Naive thymus-derived CD4-positive, alpha-beta T cell (primary cell): ENCODE measurements at regions not wholly inside any gene's neighbourhood (a gene's known extent, or its start where the extent isn't known, plus 50 kb on each side); places are given as distances from the start of the nearest gene placed in this dataset.
"Not testable (repeated sequence)": the region's sequence is repeated elsewhere in the genome, so short reads cannot be mapped to it uniquely, and the experiment has no call there.

Source experiments
- ATAC-seq: fragments of 150-1000 bp; cut with Tn5 transposase; 2 replicates; pipeline ENCODE4 v1.10.0; 2021; ENCODE audit warnings: mild to moderate bottlenecking, moderate library complexity
- CTCF ChIA-PET: fragments of 350-600 bp; sonication (Branson Sonifier 250); formaldehyde crosslinking; loops from one replicate; lab custom pipeline; 2021; ENCODE audit warnings: antibody characterized with exemption; lab: Charles Lee
- POLR2A ChIA-PET: fragments of 350-600 bp; sonication (Branson Sonifier 250); formaldehyde crosslinking; loops from one replicate; lab custom pipeline; 2021; ENCODE audit warnings: antibody characterized with exemption, inconsistent platforms; lab: Charles Lee
- DNase-seq, 9 donors: peaks; one replicate each; pipeline versions ENCODE4 v3.0.0 to v3.0.0-alpha.2; 2020 to 2022; ENCODE audit warnings: mixed read lengths in 1 of 9
- H3K27ac ChIP-seq: one replicate; pipeline ENCODE4 v1.7.0; 2013; ENCODE audit warnings: mild to moderate bottlenecking, low read depth, low read length, moderate library complexity
- H3K27me3 ChIP-seq, 2 donors: one replicate each; pipeline ENCODE4 v1.7.0; 2013; ENCODE audit warnings: low read length in 2 of 2, mild to moderate bottlenecking in 2 of 2, moderate library complexity in 2 of 2; ENCODE audit not compliant: control insufficient read depth in 2 of 2, insufficient read depth in 2 of 2
- H3K36me3 ChIP-seq, 3 experiments: 1 replicate in 2 of 3; 2 replicates in 1 of 3; pipeline ENCODE4 v1.7.0; 2013; ENCODE audit warnings: low read length in 3 of 3, mild to moderate bottlenecking in 3 of 3, moderate library complexity in 1 of 3; ENCODE audit not compliant: insufficient read depth in 3 of 3, control insufficient read depth in 2 of 3
- H3K4me1 ChIP-seq, 2 donors: one replicate each; pipeline ENCODE4 v1.7.0; 2013; ENCODE audit warnings: low read length in 2 of 2, mild to moderate bottlenecking in 2 of 2, moderate library complexity in 1 of 2; ENCODE audit not compliant: control insufficient read depth in 2 of 2, insufficient read depth in 2 of 2
- H3K4me3 ChIP-seq: 2 replicates; pipeline ENCODE4 v1.7.0; 2013; ENCODE audit warnings: mild to moderate bottlenecking, low read length
- H3K9me3 ChIP-seq, 3 experiments: 1 replicate in 2 of 3; 2 replicates in 1 of 3; pipeline ENCODE4 v1.7.0; 2013; ENCODE audit warnings: low read length in 3 of 3; ENCODE audit not compliant: control insufficient read depth in 2 of 3
- H3K27ac Mint-ChIP-seq, 9 donors: one replicate each; pipeline ENCODE4 v1.8.0; 2020 to 2022; ENCODE audit warnings: mixed read lengths in 9 of 9, mild to moderate bottlenecking in 8 of 9, moderate library complexity in 5 of 9, inconsistent platforms in 2 of 9
- H3K27me3 Mint-ChIP-seq, 5 donors: one replicate each; pipeline ENCODE4 v1.8.0; 2021 to 2022; ENCODE audit warnings: mixed read lengths in 5 of 5, mild to moderate bottlenecking in 1 of 5
- H3K36me3 Mint-ChIP-seq, 5 donors: one replicate each; pipeline ENCODE4 v1.8.0; 2020 to 2022; ENCODE audit warnings: mixed read lengths in 5 of 5, mild to moderate bottlenecking in 3 of 5, inconsistent platforms in 1 of 5
- H3K4me1 Mint-ChIP-seq, 7 donors: one replicate each; pipeline ENCODE4 v1.8.0; 2020 to 2022; ENCODE audit warnings: mixed read lengths in 7 of 7, mild to moderate bottlenecking in 3 of 7, inconsistent platforms in 1 of 7
- H3K4me3 Mint-ChIP-seq, 10 donors: one replicate each; pipeline ENCODE4 v1.8.0; 2020 to 2022; ENCODE audit warnings: mild to moderate bottlenecking in 10 of 10, mixed read lengths in 10 of 10, moderate library complexity in 6 of 10, inconsistent platforms in 2 of 10
- H3K9me3 Mint-ChIP-seq, 11 donors: one replicate each; pipeline ENCODE4 v1.8.0; 2020 to 2022; ENCODE audit warnings: mixed read lengths in 11 of 11, mild to moderate bottlenecking in 4 of 11, inconsistent platforms in 1 of 11, moderate library complexity in 1 of 11
- intact Hi-C, 2 donors: fragments of 100-400 bp; cut with micrococcal nuclease; formaldehyde crosslinking; loops; one replicate each; pipeline ENCODE4 v1.15.1; 2023

DNA sequence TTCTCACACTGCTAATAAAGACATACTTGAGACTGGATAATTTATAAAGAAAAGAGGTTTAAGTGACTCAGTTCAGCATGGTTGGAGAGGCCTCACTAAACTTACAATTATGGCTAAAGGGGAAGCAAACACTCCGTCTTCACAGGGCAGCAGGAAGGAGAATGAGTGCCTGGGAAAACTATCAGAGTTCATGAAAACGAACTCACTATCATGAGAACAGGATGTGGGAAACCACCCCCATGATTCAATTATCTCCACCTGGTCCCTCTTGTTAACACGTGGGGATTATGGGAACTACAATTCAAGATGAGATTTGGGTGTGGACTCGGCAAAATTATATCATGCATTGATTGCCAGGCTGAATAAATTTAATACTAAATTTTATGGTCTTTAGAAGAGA is 592.7 kb downstream of the GRXCR1 start:
- intact Hi-C loops, result no loop called here
- H3K9me3 ChIP-seq, result no peaks in the 10 kb centered on the region
- H3K4me1 ChIP-seq, result no peaks in the 10 kb centered on the region
- ChIA-PET POLR2A (no interaction called here), CTCF (no interaction called here)
- Mint-ChIP-seq H3K4me1 (no peaks in the 10 kb centered on the region), H3K27me3 (no peaks in the 10 kb centered on the region), H3K9me3 (peaks cover 0 to 27% (median 7%) of the 10 kb centered on the region in 11 donors), H3K36me3 (no peaks in the 10 kb centered on the region), H3K4me3 (no peak overlapping the region), H3K27ac (no peak overlapping the region)
- no peak overlapping the region for H3K27ac ChIP-seq
- H3K36me3 ChIP-seq, result no peaks in the 10 kb centered on the region
- ATAC-seq, result no peak
- H3K27me3 ChIP-seq, result no peaks in the 10 kb centered on the region
- no peak overlapping the region for H3K4me3 ChIP-seq
- no peak for DNase-seq

DNA sequence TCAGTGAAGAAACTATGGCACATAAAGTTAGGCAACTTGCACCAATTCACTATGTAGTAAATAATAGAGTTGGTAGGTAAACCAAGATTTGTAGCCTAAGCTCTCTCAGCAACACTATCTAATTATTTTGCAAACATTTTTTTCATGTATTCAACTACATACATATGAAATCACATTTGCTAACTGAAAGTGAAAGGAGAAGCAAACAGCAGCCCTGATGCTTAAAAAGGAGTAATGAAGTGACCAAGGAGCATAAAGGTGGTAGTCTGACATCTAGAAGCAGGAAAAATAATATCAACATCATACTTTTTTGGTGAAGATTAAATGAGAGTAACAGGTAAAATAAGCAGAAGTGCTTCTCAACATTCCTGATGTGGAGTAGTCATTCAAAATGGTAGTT is 603.7 kb downstream of the GRXCR1 start:
- no peaks in the 10 kb centered on the region for H3K27me3 Mint-ChIP-seq
- Histone ChIP-seq H3K4me3 (no peak overlapping the region), H3K4me1 (no peaks in the 10 kb centered on the region), H3K27ac (no peak overlapping the region), H3K36me3 (no peaks in the 10 kb centered on the region), H3K9me3 (no peaks in the 10 kb centered on the region), H3K27me3 (no peaks in the 10 kb centered on the region)
- peaks cover 0 to 21% (median 4%) of the 10 kb centered on the region in 11 donors for H3K9me3 Mint-ChIP-seq
- ATAC-seq (no peak), DNase-seq (no peak)
- no peak overlapping the region for H3K27ac Mint-ChIP-seq
- CTCF ChIA-PET, result no interaction called here
- intact Hi-C loops, result no loop called here
- no peaks in the 10 kb centered on the region for H3K36me3 Mint-ChIP-seq
- POLR2A ChIA-PET, result no interaction called here
- H3K4me3 Mint-ChIP-seq, result no peak overlapping the region
- no peaks in the 10 kb centered on the region for H3K4me1 Mint-ChIP-seq

DNA sequence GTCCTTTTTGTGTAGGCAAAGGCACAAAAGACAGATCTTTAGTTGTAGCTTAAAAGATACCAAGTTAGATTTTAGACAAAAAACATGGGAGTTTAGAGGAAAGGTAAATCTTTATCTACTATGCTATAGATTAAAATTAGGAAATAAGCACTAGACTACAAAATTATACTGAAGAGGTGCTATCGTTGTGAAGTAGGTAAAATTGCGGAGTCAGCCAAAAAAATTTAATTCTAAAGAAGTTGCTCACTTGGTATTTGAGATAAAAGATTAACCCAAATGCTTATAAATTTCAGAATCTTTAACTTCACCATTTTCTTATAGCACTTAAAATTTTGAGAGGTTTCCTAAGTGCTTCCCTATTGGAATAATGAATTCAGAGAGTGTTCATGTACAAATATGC is 604.1 kb downstream of the GRXCR1 start:
- no peaks in the 10 kb centered on the region for H3K9me3 ChIP-seq
- no peaks in the 10 kb centered on the region for H3K27me3 Mint-ChIP-seq
- DNase-seq (no peak), ATAC-seq (no peak)
- no peak overlapping the region for H3K4me3 ChIP-seq
- ChIA-PET CTCF (no interaction called here), POLR2A (no interaction called here)
- no peak overlapping the region for H3K27ac ChIP-seq
- peaks cover 0 to 21% (median 4%) of the 10 kb centered on the region in 11 donors for H3K9me3 Mint-ChIP-seq
- H3K4me3 Mint-ChIP-seq, result no peak overlapping the region
- no peaks in the 10 kb centered on the region for H3K27me3 ChIP-seq
- no peaks in the 10 kb centered on the region for H3K4me1 Mint-ChIP-seq
- H3K36me3 ChIP-seq, result no peaks in the 10 kb centered on the region
- no peak overlapping the region for H3K27ac Mint-ChIP-seq
- intact Hi-C loops, result no loop called here
- H3K4me1 ChIP-seq, result no peaks in the 10 kb centered on the region
- H3K36me3 Mint-ChIP-seq, result no peaks in the 10 kb centered on the region

DNA sequence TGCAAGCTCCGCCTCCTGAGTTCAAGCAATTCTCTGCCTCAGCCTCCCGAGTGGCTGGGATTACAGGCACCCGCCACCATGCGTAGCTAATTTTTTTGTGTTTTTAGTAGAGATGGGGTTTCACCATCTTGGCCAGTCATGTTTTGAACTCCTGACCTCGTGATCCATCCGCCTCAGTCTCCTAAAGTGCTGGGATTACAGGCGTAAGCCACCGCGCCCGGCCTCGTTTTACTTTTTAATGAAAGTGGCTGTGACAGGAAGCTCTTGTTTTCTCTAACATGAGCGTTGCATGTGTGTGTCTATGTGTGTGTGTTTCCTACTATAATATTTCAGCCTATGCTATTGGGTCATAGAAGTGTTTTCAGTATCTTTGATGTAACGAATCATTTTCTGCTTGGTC is 613.3 kb downstream of the GRXCR1 start:
- H3K27ac ChIP-seq, POLR2A ChIA-PET, H3K4me3 ChIP-seq, intact Hi-C loops, H3K36me3 ChIP-seq, H3K27me3 Mint-ChIP-seq, H3K27me3 ChIP-seq, H3K27ac Mint-ChIP-seq, H3K9me3 ChIP-seq, H3K4me1 ChIP-seq, ATAC-seq, H3K4me1 Mint-ChIP-seq, H3K4me3 Mint-ChIP-seq, H3K36me3 Mint-ChIP-seq, CTCF ChIA-PET, DNase-seq: not testable (repeated sequence)
- H3K9me3 Mint-ChIP-seq, result peaks cover 0 to 18% (median 9%) of the 10 kb centered on the region in 11 donors

DNA sequence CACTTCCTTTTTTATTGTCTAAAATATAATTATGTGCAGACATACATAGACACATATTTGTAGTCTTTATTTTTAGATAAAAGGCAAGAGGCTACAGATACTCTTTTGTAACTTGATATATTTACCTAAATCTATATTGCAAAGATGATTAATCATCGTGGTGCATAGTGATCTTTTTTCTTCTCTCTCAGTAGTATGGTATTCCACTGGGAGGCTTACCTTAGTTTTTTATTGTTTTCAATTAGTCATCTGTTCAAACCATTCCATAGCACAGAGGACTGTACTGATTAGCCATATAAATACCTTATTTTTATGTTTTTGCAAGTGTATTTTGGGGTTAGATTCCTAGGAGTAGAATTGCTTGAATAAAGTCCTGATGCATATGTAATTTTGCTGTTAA is 619.7 kb downstream of the GRXCR1 start:
- Histone ChIP-seq H3K27ac (no peak overlapping the region), H3K4me1 (no peaks in the 10 kb centered on the region), H3K27me3 (no peaks in the 10 kb centered on the region), H3K9me3 (no peaks in the 10 kb centered on the region), H3K36me3 (no peaks in the 10 kb centered on the region), H3K4me3 (no peak overlapping the region)
- no peak overlapping the region for H3K4me3 Mint-ChIP-seq
- ATAC-seq (no peak), DNase-seq (no peak)
- peaks cover 0 to 31% (median 11%) of the 10 kb centered on the region in 11 donors for H3K9me3 Mint-ChIP-seq
- H3K4me1 Mint-ChIP-seq, result no peaks in the 10 kb centered on the region
- no peak overlapping the region for H3K27ac Mint-ChIP-seq
- intact Hi-C loops, result no loop called here
- ChIA-PET CTCF (no interaction called here), POLR2A (no interaction called here)
- no peaks in the 10 kb centered on the region for H3K36me3 Mint-ChIP-seq
- no peaks in the 10 kb centered on the region for H3K27me3 Mint-ChIP-seq

DNA sequence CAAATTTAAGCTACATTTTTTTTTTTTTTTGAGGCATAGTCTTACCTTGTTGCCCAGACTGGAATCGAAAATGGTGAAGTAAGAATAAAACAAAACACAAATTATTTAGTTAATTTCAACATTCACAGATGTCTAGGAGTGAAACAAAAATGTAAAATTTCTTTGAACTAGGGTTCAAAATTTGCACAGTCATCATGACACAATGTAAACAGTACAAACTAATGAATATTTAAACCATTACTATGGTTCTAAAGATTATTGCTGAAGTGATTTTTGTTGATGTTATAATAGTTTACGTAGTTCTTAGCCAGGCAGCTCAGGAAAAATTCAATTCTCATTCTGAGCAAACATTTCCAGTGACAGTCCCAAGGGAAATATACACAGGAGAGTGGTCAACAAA is 633.1 kb downstream of the GRXCR1 start:
- Histone ChIP-seq H3K4me3 (no peak overlapping the region), H3K4me1 (no peaks in the 10 kb centered on the region), H3K9me3 (no peaks in the 10 kb centered on the region), H3K27me3 (no peaks in the 10 kb centered on the region), H3K36me3 (no peaks in the 10 kb centered on the region), H3K27ac (no peak overlapping the region)
- ChIA-PET POLR2A (no interaction called here), CTCF (no interaction called here)
- Mint-ChIP-seq H3K4me1 (no peaks in the 10 kb centered on the region), H3K9me3 (peaks cover 0 to 10% (median 1%) of the 10 kb centered on the region in 11 donors), H3K27me3 (no peaks in the 10 kb centered on the region), H3K36me3 (no peaks in the 10 kb centered on the region), H3K4me3 (no peak overlapping the region), H3K27ac (no peak overlapping the region)
- intact Hi-C loops, result no loop called here
- DNase-seq (no peak), ATAC-seq (no peak)

DNA sequence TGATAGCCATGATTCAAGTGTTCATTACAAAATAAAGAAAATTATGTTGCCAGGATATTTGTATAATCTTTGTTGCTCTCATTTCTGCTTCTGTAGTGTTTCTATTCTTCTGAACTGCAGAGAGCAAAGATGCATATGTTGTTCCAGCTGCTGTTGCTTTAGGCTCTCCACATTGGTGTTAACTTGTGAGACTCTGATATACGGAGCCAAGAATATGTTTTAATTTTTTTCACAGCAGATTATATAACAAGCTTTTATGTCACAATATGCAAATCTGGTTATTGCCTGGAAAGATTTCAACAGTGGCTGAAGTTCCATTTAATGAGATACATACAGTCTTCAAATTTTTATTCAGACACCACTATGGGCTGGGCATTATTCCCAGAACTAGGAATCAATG is 655.0 kb downstream of the GRXCR1 start:
- ATAC-seq, result no peak
- Mint-ChIP-seq H3K4me1 (no peaks in the 10 kb centered on the region), H3K4me3 (no peak overlapping the region), H3K36me3 (no peaks in the 10 kb centered on the region), H3K9me3 (peaks cover 4 to 18% (median 11%) of the 10 kb centered on the region in 11 donors), H3K27ac (no peak overlapping the region), H3K27me3 (no peaks in the 10 kb centered on the region)
- POLR2A ChIA-PET, result no interaction called here
- intact Hi-C loops, result no loop called here
- Histone ChIP-seq H3K27ac (no peak overlapping the region), H3K27me3 (no peaks in the 10 kb centered on the region), H3K9me3 (no peaks in the 10 kb centered on the region), H3K36me3 (no peaks in the 10 kb centered on the region), H3K4me1 (no peaks in the 10 kb centered on the region), H3K4me3 (no peak overlapping the region)
- CTCF ChIA-PET, result no interaction called here
- DNase-seq, result no peak
